Neural progenitor cell (in vitro differentiated cells): ENCODE measurements at regions not wholly inside any gene's neighbourhood (a gene's known extent, or its start where the extent isn't known, plus 50 kb on each side); places are given as distances from the start of the nearest gene placed in this dataset.

Source experiments
- DNase-seq: peaks from one replicate; pipeline ENCODE4 v3.0.0-alpha.2; 2016; ENCODE audit warnings: low spot score
- H2AFZ ChIP-seq: fragments of 200-600 bp; sonication (generic); replicated peaks from 2 replicates; pipeline ENCODE4 v1.6.1; 2016; ENCODE audit warnings: antibody characterized with exemption
- H3F3A ChIP-seq: fragments of 200-600 bp; sonication (generic); 2 replicates; pipeline ENCODE4 v1.6.1; 2016; ENCODE audit warnings: antibody characterized with exemption, low read depth
- H3K27ac ChIP-seq: fragments of 200-600 bp; sonication (generic); 2 replicates; pipeline ENCODE4 v1.5.1; 2016; ENCODE audit warnings: mild to moderate bottlenecking
- H3K27me3 ChIP-seq: fragments of 200-600 bp; sonication (generic); 2 replicates; pipeline ENCODE4 v1.6.1; 2016; ENCODE audit warnings: mild to moderate bottlenecking, moderate library complexity
- H3K36me3 ChIP-seq: fragments of 200-600 bp; sonication (generic); 2 replicates; pipeline ENCODE4 v1.5.1; 2016
- H3K4me1 ChIP-seq: fragments of 200-600 bp; sonication (generic); 2 replicates; pipeline ENCODE4 v1.6.1; 2016; ENCODE audit warnings: mixed run types
- H3K4me2 ChIP-seq: fragments of 200-600 bp; sonication (generic); 2 replicates; pipeline ENCODE4 v1.6.1; 2016
- H3K4me3 ChIP-seq: fragments of 200-600 bp; sonication (generic); 2 replicates; pipeline ENCODE4 v1.5.1; 2016
- H3K79me2 ChIP-seq: fragments of 200-600 bp; sonication (generic); 2 replicates; pipeline ENCODE4 v1.6.1; 2016; ENCODE audit warnings: low read depth
- H3K9ac ChIP-seq: fragments of 200-600 bp; sonication (generic); 2 replicates; pipeline ENCODE4 v1.6.1; 2016
- H3K9me3 ChIP-seq: fragments of 200-600 bp; sonication (generic); 2 replicates; pipeline ENCODE4 v1.5.1; 2016; ENCODE audit warnings: low read depth
- H4K20me1 ChIP-seq: fragments of 200-600 bp; sonication (generic); 2 replicates; pipeline ENCODE4 v1.6.1; 2016; ENCODE audit warnings: low read depth
- H3K27ac Mint-ChIP-seq: 3 replicates; pipeline ENCODE4 v1.8.0; 2021; ENCODE audit warnings: mixed read lengths
- H3K27me3 Mint-ChIP-seq: 2 replicates; pipeline ENCODE4 v1.8.0; 2022; ENCODE audit warnings: low read depth, mild to moderate bottlenecking, inconsistent platforms, moderate library complexity, mixed read lengths; ENCODE audit not compliant: insufficient read depth
- H3K36me3 Mint-ChIP-seq: 3 replicates; pipeline ENCODE4 v1.8.0; 2021; ENCODE audit warnings: mixed read lengths
- H3K4me1 Mint-ChIP-seq: 3 replicates; pipeline ENCODE4 v1.8.0; 2021; ENCODE audit warnings: mixed read lengths
- H3K4me3 Mint-ChIP-seq: 3 replicates; pipeline ENCODE4 v1.8.0; 2021; ENCODE audit warnings: mild to moderate bottlenecking, moderate library complexity, mixed read lengths
- H3K9me3 Mint-ChIP-seq: 3 replicates; pipeline ENCODE4 v1.8.0; 2020; ENCODE audit warnings: mixed read lengths
- EZH2 ChIP-seq: fragments of 200-600 bp; sonication (generic); IDR thresholded peaks from 2 replicates; pipeline ENCODE4 v1.6.1; 2017; ENCODE audit warnings: antibody characterized with exemption, mild to moderate bottlenecking, moderate library complexity
- EZH2phosphoT487 ChIP-seq: fragments of 200-600 bp; sonication (generic); IDR thresholded peaks from 2 replicates; pipeline ENCODE4 v1.6.1; 2017; ENCODE audit warnings: antibody characterized with exemption
- TF ChIP-seq, protein P1 (sequence below): fragments of 200-600 bp; sonication (generic); IDR thresholded peaks from 2 replicates; pipeline ENCODE4 v1.5.1; 2017; ENCODE audit warnings: antibody characterized with exemption, mild to moderate bottlenecking

GRCh38 chr3:27567251-27567650 lies 83.1 kb upstream of the SLC4A7 start:
- H3K27ac Mint-ChIP-seq: no peak overlapping the region
- H3K4me2 ChIP-seq: no peak overlapping the region
- no peaks in the 10 kb centered on the region for H3K79me2 ChIP-seq
- H3K9me3 Mint-ChIP-seq: no peaks in the 10 kb centered on the region
- peaks cover 9% of the 10 kb centered on the region for H3K4me1 Mint-ChIP-seq
- no peaks in the 10 kb centered on the region for H3K27me3 ChIP-seq
- H3K4me1 ChIP-seq: peaks cover 10% of the 10 kb centered on the region
- no peaks in the 10 kb centered on the region for H3K27me3 Mint-ChIP-seq
- no peak for DNase-seq
- no peaks in the 10 kb centered on the region for H3K9me3 ChIP-seq
- H3K36me3 Mint-ChIP-seq: no peaks in the 10 kb centered on the region
- no peaks in the 10 kb centered on the region for H3F3A ChIP-seq
- H3K4me3 ChIP-seq: no peak overlapping the region
- no peaks in the 10 kb centered on the region for H3K36me3 ChIP-seq
- no peak overlapping the region for H2AFZ ChIP-seq
- no peak overlapping the region for H3K27ac ChIP-seq
- H4K20me1 ChIP-seq: no peaks in the 10 kb centered on the region
- TF ChIP-seq EZH2phosphoT487 (no peak), EZH2 (no peak)
- TF ChIP-seq, protein P1, sequence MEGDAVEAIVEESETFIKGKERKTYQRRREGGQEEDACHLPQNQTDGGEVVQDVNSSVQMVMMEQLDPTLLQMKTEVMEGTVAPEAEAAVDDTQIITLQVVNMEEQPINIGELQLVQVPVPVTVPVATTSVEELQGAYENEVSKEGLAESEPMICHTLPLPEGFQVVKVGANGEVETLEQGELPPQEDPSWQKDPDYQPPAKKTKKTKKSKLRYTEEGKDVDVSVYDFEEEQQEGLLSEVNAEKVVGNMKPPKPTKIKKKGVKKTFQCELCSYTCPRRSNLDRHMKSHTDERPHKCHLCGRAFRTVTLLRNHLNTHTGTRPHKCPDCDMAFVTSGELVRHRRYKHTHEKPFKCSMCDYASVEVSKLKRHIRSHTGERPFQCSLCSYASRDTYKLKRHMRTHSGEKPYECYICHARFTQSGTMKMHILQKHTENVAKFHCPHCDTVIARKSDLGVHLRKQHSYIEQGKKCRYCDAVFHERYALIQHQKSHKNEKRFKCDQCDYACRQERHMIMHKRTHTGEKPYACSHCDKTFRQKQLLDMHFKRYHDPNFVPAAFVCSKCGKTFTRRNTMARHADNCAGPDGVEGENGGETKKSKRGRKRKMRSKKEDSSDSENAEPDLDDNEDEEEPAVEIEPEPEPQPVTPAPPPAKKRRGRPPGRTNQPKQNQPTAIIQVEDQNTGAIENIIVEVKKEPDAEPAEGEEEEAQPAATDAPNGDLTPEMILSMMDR: no peak
- no peak overlapping the region for H3K9ac ChIP-seq
- H3K4me3 Mint-ChIP-seq: no peak overlapping the region

- H3K36me3 Mint-ChIP-seq: no peaks in the 10 kb centered on the region
Observed at GRCh38 chr3:27565201-27565852, 81.1 kb upstream of the SLC4A7 start.

DNA sequence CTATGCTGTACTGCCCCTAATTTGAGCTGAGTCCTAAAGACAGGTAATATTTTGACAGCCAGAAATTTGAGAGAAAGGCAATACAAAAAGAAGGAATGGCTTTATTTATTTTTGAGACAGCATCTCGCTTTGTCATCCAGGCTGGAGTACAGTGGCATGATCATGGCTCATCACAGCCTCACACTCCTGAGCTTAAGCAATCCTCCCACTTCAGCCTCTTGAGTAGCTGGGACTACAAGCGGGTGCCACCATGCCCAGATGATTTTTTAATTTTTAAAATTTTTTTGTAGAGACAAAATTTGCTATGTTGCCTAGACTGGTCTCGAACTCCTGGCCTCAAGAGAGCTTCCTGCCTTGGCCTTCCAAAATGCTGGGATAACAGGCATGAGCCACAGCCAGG lies 77.4 kb upstream of the SLC4A7 start:
- H3K9me3 Mint-ChIP-seq: no peaks in the 10 kb centered on the region
- no peaks in the 10 kb centered on the region for H4K20me1 ChIP-seq
- no peak overlapping the region for H3K4me2 ChIP-seq
- no peaks in the 10 kb centered on the region for H3K79me2 ChIP-seq
- H2AFZ ChIP-seq: no peak overlapping the region
- no peaks in the 10 kb centered on the region for H3K27me3 Mint-ChIP-seq
- no peak for DNase-seq
- H3K4me1 ChIP-seq: no peaks in the 10 kb centered on the region
- H3K4me1 Mint-ChIP-seq: no peaks in the 10 kb centered on the region
- H3K36me3 ChIP-seq: no peaks in the 10 kb centered on the region
- no peak overlapping the region for H3K4me3 ChIP-seq
- H3K27ac ChIP-seq: no peak overlapping the region
- no peaks in the 10 kb centered on the region for H3K27me3 ChIP-seq
- H3K4me3 Mint-ChIP-seq: no peak overlapping the region
- no peak overlapping the region for H3K27ac Mint-ChIP-seq
- H3K9ac ChIP-seq: no peak overlapping the region
- H3K36me3 Mint-ChIP-seq: no peaks in the 10 kb centered on the region
- no peak for TF ChIP-seq EZH2
- TF ChIP-seq, protein P1: no peak
- TF ChIP-seq EZH2phosphoT487: no peak
- no peaks in the 10 kb centered on the region for H3F3A ChIP-seq
- H3K9me3 ChIP-seq: no peaks in the 10 kb centered on the region

More at GRCh38 chr3:27565201-27565852, 81.1 kb upstream of the SLC4A7 start:
- H3K4me2 ChIP-seq: no peak overlapping the region
- Mint-ChIP-seq H3K4me1 (no peaks in the 10 kb centered on the region), H3K4me3 (no peak overlapping the region), H3K27ac (no peak overlapping the region), H3K9me3 (no peaks in the 10 kb centered on the region), H3K27me3 (no peaks in the 10 kb centered on the region)
- DNase-seq: no peak
- H3K27me3 ChIP-seq: no peaks in the 10 kb centered on the region
- H2AFZ ChIP-seq: no peak overlapping the region
- no peaks in the 10 kb centered on the region for H4K20me1 ChIP-seq
- no peaks in the 10 kb centered on the region for H3K36me3 ChIP-seq
- H3K9ac ChIP-seq: no peak overlapping the region
- TF ChIP-seq, protein P1: no peak
- no peak for TF ChIP-seq EZH2phosphoT487
- TF ChIP-seq EZH2: no peak
- no peaks in the 10 kb centered on the region for H3K79me2 ChIP-seq
- no peak overlapping the region for H3K4me3 ChIP-seq
- no peaks in the 10 kb centered on the region for H3F3A ChIP-seq
- no peak overlapping the region for H3K27ac ChIP-seq
- no peaks in the 10 kb centered on the region for H3K9me3 ChIP-seq
- H3K4me1 ChIP-seq: no peaks in the 10 kb centered on the region
